ENCODE measurements at regions not wholly inside any gene's neighbourhood (a gene's known extent, or its start where the extent isn't known, plus 50 kb on each side); places are given as distances from the start of the nearest gene placed in this dataset.

GRCh38 chr3:74564560-74564959 is 49.9 kb downstream of the CNTN3 start:
- DNase-seq: no peak

GRCh38 chr3:74562558-74563269 is 51.7 kb downstream of the CNTN3 start:
- no peak for DNase-seq

GRCh38 chr3:74561881-74562280 is 52.6 kb downstream of the CNTN3 start:
- DNase-seq: no peak

DNA sequence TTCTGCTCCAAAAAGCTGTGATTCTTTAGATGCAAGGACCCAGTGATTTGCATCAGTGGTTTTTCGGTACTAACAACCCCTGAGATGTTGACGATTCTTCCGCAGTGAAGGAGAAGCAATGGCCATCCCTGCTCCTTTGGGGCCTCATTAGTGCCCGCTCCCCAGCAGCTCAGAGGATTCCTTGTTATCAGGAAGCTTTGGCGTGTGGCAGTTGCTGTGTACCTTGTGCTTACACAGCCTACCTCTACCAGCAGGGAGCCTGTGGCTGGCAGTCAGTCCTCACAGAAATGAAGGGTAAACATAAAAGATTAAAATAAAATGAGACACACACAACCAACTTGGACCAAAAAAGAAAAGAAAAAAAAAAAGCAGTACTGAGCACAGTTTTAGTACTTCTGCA is 55.2 kb downstream of the CNTN3 start:
- DNase-seq: no peak

- DNase-seq: no peak
Measured at GRCh38 chr3:74550686-74551085, 63.8 kb downstream of the CNTN3 start.

DNA sequence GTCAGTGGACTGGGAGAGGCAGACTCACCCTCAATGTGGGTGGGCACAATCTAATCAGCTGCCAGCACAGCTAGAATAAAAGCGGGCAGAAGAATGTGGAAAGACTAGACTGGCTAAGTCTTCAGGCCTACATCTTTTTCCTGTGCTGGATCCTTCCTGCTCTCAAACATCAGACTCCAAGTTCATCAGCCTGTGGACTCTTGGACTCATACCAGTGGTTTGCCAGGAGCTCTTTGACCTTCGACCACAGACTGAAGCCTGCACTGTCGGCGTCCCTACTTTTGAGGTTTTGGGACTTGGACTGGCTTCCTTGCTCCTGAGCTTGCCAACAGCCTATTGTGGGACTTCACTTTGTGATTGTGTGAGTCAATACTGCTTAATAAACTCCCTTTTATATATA is 68.0 kb downstream of the CNTN3 start:
- no peak for DNase-seq

GRCh38 chr3:74542441-74542840 is 72.0 kb downstream of the CNTN3 start:
- DNase-seq: no peak

GRCh38 chr3:74539876-74540275 is 74.6 kb downstream of the CNTN3 start:
- DNase-seq: no peak

GRCh38 chr3:74538669-74539068 is 75.8 kb downstream of the CNTN3 start:
- no peak for DNase-seq

DNA sequence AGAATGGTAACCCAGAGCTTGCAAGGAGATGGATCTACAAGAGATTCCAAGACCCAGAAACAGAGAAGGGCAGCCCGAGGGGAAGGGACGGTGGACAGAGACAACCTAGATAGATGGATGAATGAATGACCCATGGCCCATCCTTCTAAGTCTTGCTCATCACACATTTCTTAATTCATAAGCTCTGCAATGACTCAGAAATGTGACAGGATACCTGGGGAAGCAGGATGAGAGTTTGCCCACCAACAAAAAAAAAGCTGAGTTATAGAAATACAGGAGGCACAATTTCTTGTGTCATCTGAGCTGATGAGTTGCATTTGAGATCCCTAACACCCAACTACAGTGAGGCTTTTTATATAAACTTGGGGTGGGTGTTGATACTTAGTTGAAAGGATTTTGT is 76.6 kb downstream of the CNTN3 start:
- no peak for DNase-seq

- no peak for DNase-seq
Measured at GRCh38 chr3:74537164-74537563, 77.3 kb downstream of the CNTN3 start.

- no peak for DNase-seq
Measured at GRCh38 chr3:74535281-74535680, 79.2 kb downstream of the CNTN3 start.

DNA sequence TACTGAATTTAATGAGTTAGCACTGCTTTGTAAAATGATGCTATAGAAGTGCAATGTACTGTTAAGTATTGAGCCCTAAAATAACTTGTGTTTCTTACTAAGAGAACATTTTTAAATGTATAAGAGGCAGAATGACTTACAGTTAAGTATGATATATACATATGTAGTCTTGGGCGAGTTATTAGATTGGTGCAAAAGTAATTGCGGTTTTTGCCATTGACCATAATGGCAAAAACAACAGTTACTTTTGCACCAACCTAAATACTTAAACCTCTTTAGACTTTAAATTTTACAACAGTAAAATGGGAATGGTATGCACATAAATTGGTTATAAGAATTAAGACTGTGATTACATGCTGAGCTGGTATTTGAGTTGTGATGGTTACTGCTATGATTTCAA is 79.8 kb downstream of the CNTN3 start:
- DNase-seq: no peak

DNA sequence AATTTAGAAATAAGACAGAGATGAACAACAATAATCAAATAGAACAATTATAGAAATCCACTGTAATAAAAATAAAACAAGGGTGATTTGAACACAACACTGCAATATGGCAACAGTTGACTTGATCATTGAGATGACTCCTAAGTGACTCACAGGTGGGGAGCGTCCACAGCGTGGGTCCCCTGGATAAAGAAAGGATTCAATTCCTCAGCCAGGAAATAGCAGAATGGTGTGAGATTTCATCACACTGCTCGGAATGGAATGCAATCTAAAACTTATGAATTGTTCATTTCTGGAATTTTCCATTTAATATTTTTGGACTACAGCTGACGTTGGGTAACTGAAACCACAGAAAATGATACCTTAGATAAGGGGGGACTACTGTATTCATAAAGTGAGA is 82.0 kb downstream of the CNTN3 start:
- DNase-seq: no peak

- no peak for DNase-seq
Measured at GRCh38 chr3:74531491-74531890, 83.0 kb downstream of the CNTN3 start.

DNA sequence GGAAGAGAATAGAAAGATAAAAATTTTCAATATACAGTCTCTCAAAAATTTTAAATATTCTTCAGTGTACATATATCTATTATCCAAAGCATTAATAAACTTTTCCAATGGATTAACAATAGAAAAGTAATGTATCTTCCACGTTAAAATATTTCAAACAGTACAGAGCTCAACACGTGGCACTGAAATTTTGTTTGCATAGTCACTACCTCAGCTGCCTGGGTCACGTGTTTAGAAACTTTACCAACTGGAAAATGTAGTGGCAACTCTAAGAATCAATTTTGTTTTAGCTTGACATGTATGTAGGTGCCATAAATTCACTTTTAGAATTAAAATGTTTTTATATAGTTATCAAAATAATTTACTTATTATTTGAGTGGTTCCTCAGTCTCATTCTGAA is 85.3 kb downstream of the CNTN3 start:
- DNase-seq: no peak

DNA sequence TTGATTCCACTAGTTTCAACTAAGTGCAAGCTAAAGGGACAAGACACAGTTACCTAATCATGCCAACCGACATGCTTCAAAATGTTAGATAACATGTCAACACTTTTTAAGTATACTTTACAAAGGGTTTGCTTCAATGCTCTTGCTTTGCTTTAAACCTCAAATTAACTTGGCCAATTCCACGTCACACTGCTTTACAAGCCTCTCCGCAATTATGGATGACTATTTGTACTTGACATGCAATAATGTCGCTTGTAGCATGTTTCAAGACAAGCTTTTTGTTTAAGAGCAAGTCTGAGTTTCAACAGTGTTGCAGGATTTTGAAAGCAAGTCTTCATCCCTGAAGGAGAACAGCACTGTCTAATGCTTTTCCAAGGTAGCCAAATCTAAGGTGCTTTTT is 86.9 kb downstream of the CNTN3 start:
- no peak for DNase-seq

DNA sequence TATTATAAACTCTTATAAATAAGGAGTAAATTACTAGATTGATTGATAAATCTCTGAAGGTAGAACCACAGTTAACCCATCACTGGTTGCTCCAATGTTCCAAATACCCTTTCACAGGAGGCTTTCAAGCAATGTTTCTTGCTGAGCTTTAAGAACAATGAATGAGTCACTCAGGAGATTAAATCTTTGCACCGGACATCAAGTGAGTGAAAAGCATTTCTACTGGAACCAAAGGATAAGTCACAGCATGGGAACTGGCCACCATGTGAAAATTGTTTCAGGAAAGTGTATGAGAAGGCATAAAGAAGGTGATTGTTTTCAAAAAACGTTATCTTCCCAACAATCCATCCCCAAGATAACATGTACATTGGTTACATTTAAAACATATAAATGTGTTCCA is 90.6 kb downstream of the CNTN3 start:
- no peak for DNase-seq

GRCh38 chr3:74520895-74521294 is 93.6 kb downstream of the CNTN3 start:
- no peak for DNase-seq

DNA sequence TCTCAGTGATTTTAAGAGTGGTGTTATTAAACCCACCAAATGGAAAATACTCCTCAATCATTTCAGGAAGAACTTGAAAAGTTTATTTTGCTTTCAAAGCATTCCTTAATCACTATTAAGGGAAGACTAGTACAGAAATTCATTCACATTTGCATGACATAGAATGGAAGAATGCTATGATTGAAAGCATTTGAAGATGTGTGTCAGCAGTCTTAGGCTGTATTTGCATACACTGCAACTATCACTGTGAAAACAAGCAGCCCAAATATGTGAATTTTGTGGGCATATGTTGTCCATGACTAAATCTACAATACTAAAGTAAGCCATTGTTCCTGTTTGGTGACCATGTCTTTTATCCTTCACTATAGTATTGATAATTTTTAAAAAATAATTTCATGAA is 95.8 kb downstream of the CNTN3 start:
- DNase-seq: no peak

- no peak for DNase-seq
Measured at GRCh38 chr3:74516019-74516418, 98.4 kb downstream of the CNTN3 start.

DNA sequence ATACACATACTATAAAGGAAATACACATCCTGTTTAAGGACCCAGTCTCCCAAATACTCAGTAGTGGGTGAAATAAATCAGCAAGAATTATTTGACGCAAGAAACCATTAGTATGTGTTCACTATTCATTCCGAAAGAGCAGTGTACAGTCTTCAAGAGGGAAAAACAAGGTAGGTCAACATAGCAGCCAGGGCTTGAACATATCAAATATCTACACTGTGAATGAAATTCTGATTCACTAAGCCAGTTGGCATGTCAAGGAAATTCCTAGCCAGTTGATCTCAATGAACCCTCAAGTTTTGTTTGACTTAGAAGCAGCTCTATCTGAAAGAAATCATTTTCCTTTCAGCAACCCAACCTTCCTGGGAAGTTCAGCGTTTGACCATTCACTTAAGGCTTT is 99.0 kb downstream of the CNTN3 start:
- DNase-seq: no peak

DNA sequence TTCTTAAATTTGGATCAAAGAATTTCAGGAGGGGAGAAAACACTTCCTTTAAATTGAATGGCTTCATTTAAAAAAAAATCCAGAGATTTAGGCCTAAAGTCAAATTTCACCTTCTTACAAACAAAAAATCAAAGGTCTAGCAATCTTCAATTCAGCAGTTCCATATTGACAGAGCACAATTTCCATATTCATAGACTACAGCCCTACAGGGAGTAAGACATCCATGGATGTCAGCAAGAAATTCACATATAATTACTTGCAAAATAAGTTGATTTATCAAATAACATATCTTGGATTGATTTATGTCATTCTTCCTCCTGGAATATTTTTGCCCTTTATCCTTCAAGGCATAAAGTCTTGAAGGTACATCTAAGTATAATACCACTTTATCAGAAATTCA is 103.4 kb downstream of the CNTN3 start:
- no peak for DNase-seq

- no peak for DNase-seq
Measured at GRCh38 chr3:74510261-74510818, 104.1 kb downstream of the CNTN3 start.

DNA sequence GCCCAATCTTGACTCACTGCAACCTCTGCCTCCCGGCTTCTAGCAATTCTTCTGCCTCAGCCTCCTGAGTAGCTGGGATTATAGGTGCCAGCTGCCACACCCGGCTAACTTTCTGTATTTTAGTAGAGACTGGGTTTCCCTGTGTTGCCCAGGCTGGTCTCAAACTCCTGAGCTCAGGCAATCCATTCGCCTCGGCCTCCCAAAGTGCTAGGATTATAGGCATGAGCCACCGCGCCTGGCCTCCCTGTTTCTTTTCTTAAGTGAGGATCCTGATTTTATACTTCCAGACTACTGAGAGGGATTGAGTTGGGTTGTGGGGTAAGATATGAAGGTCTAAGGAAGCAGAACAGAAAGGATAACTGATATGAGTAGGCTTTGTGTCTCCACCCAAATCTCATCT is 106.8 kb downstream of the CNTN3 start:
- no peak for DNase-seq

Data from SHP77 treated with DMSO at 0.1 percent for 48 hours (cell line).